COLO668 (cell line): ENCODE measurements at regions not wholly inside any gene's neighbourhood (a gene's known extent, or its start where the extent isn't known, plus 50 kb on each side); places are given as distances from the start of the nearest gene placed in this dataset.

Source experiments
- DNase-seq: peaks from one replicate; lab custom pipeline; 2025; ENCODE audit not compliant: unreplicated experiment; lab: John Stamatoyannopoulos, UW

DNA sequence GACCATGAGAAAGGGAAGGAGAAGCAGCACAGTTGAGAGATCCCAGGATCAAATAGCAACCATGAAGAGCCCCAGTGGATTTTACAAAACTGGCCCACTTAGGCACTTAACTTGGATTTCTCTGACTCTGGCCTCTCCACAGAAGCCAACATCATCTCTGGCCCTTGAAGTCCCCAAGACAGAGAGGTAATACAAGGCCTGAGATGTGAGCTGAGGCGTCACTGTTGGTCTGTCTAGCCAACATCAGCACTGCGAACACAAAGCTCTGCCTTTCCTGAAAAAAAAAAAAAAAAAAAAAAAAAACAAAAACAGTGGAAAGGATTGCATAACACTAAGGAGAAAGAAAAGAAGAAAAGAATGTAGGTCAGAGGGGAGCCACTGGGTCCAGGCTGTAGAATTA is 378.3 kb downstream of the BRINP1 start:
- DNase-seq = no peak

DNA sequence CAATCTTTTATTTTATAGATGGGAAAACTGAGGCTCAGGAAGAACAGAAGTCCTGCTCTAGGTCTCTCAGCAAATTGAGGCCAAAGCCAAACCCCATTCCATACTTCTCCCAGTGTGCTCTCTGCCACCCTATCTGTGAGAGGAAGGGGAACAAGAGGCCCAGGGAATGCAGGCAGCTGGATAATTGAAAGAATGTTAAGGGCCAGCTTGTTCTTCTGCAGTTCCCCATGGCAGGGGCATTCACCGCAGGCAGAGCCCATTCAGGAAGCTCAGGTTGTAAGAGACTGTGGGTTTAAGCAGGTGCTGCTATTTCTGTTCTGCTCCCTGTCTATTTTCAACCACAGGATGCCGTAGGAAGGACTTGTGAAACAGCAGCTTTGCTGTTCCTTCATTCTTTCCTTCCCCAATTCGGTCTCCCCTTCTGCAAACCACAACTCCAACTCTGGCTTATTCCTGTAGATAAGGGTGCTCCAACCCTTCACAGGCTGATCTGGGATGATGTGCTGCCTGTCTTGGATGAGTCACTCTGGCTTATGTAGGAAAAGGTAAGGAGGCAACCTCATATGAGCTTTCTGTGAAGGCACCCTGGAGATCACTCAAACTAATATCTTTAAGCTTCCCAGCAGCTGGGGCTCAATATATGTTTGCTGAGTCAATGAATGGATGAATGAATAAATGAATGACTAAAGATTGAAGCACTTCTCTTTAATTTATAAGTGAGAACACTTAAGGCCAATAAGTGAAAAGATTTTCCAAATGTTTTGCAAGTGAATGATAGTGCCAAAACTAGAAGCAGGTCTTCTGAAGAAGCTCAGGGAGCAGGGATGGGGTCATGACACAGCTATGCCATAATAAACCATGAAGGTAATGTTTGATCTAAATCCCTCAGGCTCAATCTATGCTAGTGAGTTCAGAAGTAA is 377.6 kb downstream of the BRINP1 start:
- no peak for DNase-seq

GRCh38 chr9:118992813-118993794 is 376.1 kb downstream of the BRINP1 start:
- DNase-seq = no peak

- no peak for DNase-seq
Observed at GRCh38 chr9:118993965-118994364, 375.3 kb downstream of the BRINP1 start.

GRCh38 chr9:119002491-119002890 is 366.7 kb downstream of the BRINP1 start:
- no peak for DNase-seq

DNA sequence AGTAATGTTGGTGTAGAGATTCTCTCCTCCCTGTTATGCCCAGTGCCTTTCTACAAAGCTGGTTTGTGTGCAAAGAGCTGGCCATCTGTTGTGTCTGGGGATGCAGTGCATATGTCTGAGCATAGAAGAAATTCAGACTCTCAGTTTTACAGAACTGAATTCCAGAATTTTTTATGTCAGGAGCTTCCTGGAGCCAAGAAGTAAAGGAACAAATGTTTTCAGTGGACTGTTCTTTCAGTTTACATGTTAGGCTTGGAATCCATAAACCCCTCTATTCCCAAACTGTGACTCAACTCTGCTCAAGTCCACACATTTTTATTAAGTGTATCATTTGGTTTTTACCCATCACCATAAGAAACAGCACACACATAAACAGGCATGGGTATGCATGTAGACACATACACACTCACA is 366.0 kb downstream of the BRINP1 start:
- DNase-seq = no peak

- no peak for DNase-seq
Observed at GRCh38 chr9:119003882-119004617, 365.2 kb downstream of the BRINP1 start.

- DNase-seq = peak; percentile 7
Observed at GRCh38 chr9:119004618-119004990, 364.6 kb downstream of the BRINP1 start.

DNA sequence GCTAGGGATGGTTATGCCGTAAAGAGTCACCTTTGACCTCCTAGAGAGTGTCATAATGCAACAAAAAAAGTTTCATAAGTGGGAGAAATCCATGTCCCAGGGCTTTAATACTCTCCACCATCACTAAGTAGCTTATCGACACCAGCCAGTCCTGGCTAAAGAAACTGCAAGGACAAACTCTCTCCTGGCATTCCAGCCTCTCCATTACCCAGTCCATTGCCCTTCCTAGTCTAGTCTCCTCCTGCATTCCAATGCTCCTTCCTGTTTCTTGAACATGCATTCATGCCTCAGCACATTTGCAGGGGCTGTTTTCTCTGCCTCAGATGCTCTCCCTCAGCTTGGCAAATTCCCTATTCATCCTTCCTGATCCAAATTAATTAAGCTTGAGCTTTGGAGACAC is 364.1 kb downstream of the BRINP1 start:
- DNase-seq = no peak

DNA sequence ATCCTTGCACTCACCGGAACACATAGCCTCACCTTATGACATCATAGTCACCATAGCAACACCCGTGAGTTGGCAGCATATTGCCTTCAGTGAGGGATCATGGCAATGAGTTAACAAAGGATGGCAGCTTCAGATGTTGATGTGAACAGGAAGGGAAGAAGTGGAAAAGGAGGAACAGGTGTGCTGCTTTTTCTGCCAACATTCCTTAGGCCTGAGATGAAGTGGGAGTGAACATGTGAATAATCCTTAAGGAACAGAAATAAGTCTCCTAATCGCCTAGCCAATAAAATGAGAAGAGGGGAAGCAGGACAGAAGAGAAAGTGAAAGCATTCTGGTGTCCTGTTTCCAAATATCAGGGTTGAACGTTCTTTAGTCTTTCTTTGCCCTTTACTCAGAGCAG is 360.0 kb downstream of the BRINP1 start:
- DNase-seq = peak; percentile 9

- DNase-seq = no peak
Observed at GRCh38 chr9:119020284-119020683, 349.0 kb downstream of the BRINP1 start.

DNA sequence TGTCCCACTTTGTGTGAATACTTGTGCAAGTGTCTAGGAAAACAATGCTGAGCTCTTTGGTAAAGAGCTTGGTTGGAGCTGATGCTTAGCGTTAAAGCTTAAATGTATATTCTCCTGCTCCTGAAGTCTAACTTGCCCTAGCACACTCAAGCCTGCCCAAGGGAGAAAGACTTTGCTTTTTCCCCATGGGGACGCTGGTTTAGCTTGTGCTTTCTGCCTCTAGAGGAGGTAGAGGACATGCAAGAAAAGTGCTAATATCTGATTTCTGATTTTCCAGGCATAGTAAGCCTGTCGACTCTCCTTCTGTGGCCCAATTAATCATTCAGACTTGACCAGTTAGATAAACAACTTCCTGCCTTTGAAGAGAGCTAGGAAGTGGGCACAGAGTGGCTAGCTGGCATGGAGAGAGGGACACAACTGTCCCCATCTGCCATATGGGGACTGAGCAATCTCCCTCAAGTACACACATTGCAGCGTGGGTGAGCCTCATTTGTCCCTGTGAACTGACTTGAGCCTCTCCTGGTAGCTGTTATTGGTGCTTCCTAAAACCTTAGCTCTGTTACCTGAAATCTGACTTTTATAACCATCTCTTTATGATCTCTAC is 348.4 kb downstream of the BRINP1 start:
- no peak for DNase-seq

- DNase-seq = no peak
Observed at GRCh38 chr9:119026120-119026519, 343.1 kb downstream of the BRINP1 start.

DNA sequence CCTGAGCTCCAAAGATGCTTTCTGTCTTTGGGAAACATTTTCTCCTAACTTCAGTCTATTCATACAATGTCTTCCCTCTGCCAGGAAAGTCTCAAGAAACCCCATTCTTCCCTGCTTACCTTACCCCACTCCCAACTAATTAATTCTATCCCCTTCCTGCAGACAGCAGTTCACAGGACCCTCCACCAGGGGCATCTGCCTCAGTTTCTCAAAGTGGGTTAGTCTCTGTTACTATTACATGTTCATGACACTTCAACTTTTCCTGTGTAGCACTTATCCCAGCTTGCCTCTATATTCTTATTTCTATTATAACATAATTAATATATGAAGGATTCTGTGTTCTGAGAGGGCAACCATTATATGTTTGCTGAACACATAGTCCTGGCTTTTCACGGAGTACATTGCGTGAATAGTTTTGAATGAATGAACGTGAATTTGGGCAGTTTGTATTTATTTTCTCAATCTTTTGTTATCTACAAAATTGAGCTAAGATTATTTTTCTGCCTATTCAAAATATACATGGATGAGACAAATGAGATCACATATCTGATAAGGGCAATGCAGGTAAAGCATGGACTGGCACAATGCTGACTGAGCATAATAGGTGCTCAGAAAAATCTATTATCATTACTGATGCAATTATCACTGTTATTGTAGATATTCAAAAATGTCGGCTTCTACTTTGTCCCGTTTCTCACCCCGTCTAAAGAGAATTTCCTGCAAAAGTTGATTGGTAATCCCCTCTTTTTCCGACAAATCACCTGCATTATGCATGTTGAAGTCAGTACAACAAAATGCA is 341.1 kb downstream of the BRINP1 start:
- no peak for DNase-seq

DNA sequence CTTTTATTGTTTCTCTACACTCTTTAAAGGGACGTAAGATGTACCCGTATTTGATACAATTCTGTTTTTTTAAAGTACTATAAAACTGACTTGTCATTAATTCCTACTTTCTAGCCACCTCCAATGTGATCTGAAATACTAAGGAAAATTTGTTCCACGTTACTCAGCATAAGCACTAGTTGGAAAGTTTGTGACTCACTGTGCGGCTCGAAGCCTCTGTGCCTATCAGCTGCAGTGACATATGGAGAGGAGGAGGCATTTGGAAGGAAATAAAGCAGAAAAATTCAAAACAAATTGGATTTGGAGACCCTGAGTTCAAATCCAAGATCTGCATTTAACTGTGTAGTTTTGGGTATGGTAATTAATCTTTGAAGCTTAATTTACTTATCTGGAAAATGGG is 339.3 kb downstream of the BRINP1 start:
- DNase-seq = no peak

GRCh38 chr9:119033596-119033995 is 335.6 kb downstream of the BRINP1 start:
- no peak for DNase-seq

DNA sequence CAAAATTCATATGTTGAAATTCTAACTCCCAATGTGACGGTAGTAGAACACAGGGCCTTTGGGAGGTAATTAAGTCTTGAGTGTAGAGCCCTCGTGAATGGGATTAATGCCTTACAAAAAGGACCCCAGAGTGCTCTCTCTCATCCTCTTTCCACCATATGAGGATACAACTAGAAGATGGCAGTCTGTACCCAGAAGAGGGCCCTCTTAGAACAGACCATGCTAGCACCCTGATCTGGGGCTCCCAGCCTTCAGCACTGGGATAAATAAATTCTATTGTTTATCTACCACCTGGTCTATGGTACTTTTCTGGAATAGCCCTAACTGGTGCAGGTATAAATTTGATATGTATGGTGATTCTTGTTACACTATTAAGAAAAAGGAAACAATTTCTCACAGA is 332.3 kb downstream of the BRINP1 start:
- no peak for DNase-seq

DNA sequence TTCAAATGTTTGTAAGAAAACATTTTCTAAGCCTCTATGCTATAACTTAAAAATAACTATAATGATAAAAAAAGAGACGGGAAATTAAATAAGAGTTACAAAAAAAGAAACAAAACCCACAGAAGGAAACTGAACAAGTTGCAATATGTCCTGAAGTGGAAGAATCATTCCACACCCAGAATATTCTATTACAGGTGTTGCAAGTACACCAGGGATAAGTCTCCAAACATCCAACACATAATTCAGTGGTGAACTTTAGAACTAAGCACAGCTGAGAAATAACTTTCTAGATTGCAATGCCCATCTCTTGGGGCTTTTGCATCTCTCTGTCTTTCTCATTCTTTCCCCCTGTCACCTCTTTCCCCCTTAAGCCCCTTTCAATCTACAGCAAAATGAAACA is 325.2 kb downstream of the BRINP1 start:
- no peak for DNase-seq

- no peak for DNase-seq
Observed at GRCh38 chr9:119044806-119045205, 324.4 kb downstream of the BRINP1 start.
